ENCODE measurements at regions not wholly inside any gene's neighbourhood (a gene's known extent, or its start where the extent isn't known, plus 50 kb on each side); places are given as distances from the start of the nearest gene placed in this dataset.

- ATAC-seq (ENCODE audit: poor library complexity) (no peak), DNase-seq (no peak)
- Histone ChIP-seq H3K4me1 (ENCODE audit: insufficient read depth, low read length) (no peaks in the 10 kb centered on the region), H3K27me3 (ENCODE audit: control insufficient read depth in 1 of 2, insufficient read depth in 2 of 2, low read length in 2 of 2) (no peaks in the 10 kb centered on the region), H3K4me3 (ENCODE audit: low read length) (no peak overlapping the region), H3K36me3 (ENCODE audit: insufficient read depth, low read length) (no peaks in the 10 kb centered on the region), H3K27ac (ENCODE audit: low read depth in 1 of 2, low read length in 2 of 2) (no peak overlapping the region), H3K9me3 (ENCODE audit: control insufficient read depth in 1 of 2, insufficient read depth in 1 of 2, low read length in 2 of 2) (no peaks in the 10 kb centered on the region)
- intact Hi-C loops (cut with DNase I, micrococcal nuclease): no loop called here
- CTCF ChIA-PET: no interaction called here
- Mint-ChIP-seq H3K27me3 (no peaks in the 10 kb centered on the region), H3K4me1 (ENCODE audit: low read depth) (no peaks in the 10 kb centered on the region), H3K9me3 (peaks cover 2% of the 10 kb centered on the region), H3K36me3 (ENCODE audit: low read depth) (no peaks in the 10 kb centered on the region), H3K4me3 (no peak overlapping the region), H3K27ac (no peak overlapping the region)
- POLR2A ChIA-PET: no interaction called here
- TF ChIP-seq, protein P1, sequence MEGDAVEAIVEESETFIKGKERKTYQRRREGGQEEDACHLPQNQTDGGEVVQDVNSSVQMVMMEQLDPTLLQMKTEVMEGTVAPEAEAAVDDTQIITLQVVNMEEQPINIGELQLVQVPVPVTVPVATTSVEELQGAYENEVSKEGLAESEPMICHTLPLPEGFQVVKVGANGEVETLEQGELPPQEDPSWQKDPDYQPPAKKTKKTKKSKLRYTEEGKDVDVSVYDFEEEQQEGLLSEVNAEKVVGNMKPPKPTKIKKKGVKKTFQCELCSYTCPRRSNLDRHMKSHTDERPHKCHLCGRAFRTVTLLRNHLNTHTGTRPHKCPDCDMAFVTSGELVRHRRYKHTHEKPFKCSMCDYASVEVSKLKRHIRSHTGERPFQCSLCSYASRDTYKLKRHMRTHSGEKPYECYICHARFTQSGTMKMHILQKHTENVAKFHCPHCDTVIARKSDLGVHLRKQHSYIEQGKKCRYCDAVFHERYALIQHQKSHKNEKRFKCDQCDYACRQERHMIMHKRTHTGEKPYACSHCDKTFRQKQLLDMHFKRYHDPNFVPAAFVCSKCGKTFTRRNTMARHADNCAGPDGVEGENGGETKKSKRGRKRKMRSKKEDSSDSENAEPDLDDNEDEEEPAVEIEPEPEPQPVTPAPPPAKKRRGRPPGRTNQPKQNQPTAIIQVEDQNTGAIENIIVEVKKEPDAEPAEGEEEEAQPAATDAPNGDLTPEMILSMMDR (IDR thresholded peaks at IDR 0.05): no peak
These were observed 101.7 kb downstream of the NAA11 start for GRCh38 chr4:79223993-79224776.

GRCh38 chr4:79217025-79217424, 108.8 kb downstream of the NAA11 start:
- H3K36me3 Mint-ChIP-seq (ENCODE audit: low read depth): no peaks in the 10 kb centered on the region
- H3K4me1 Mint-ChIP-seq (ENCODE audit: low read depth): no peaks in the 10 kb centered on the region
- no peak for ATAC-seq (ENCODE audit: poor library complexity)
- Histone ChIP-seq H3K4me1 (ENCODE audit: insufficient read depth, low read length) (no peaks in the 10 kb centered on the region), H3K4me3 (ENCODE audit: low read length) (no peak overlapping the region), H3K36me3 (ENCODE audit: insufficient read depth, low read length) (no peaks in the 10 kb centered on the region), H3K27ac (ENCODE audit: low read depth in 1 of 2, low read length in 2 of 2) (no peak overlapping the region), H3K27me3 (ENCODE audit: control insufficient read depth in 1 of 2, insufficient read depth in 2 of 2, low read length in 2 of 2) (no peaks in the 10 kb centered on the region), H3K9me3 (ENCODE audit: control insufficient read depth in 1 of 2, insufficient read depth in 1 of 2, low read length in 2 of 2) (no peaks in the 10 kb centered on the region)
- no peak for DNase-seq
- no peaks in the 10 kb centered on the region for H3K9me3 Mint-ChIP-seq
- H3K27ac Mint-ChIP-seq: no peak overlapping the region
- ChIA-PET POLR2A (no interaction called here), CTCF (no interaction called here)
- intact Hi-C loops (cut with DNase I, micrococcal nuclease): no loop called here
- H3K27me3 Mint-ChIP-seq: no peaks in the 10 kb centered on the region
- TF ChIP-seq, protein P1 (IDR thresholded peaks at IDR 0.05): no peak
- H3K4me3 Mint-ChIP-seq: no peak overlapping the region

DNA sequence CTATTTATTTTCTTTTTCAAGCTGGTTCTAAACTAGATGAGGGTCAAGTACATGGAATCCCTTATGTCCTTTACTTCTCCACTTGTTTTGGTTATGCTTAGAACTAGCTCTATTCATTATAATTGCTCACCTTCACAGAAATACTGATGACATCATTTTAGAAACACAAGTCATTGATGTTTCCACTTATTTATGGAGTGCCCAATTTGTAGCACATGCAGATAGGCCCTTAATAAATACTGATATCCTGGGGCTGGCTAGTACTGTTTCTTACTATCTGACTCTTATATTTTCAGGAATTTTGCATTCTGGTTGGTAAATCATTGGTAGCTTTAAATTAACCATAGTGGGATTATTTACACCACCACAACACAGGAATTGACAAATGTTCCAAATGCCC, 112.2 kb downstream of the NAA11 start:
- no peaks in the 10 kb centered on the region for H3K4me1 Mint-ChIP-seq (ENCODE audit: low read depth)
- no peak overlapping the region for H3K4me3 ChIP-seq (ENCODE audit: low read length)
- H3K27me3 Mint-ChIP-seq: no peaks in the 10 kb centered on the region

More for the DNA sequence above, 112.2 kb downstream of the NAA11 start:
- H3K36me3 ChIP-seq (ENCODE audit: insufficient read depth, low read length): no peaks in the 10 kb centered on the region
- Mint-ChIP-seq H3K4me3 (no peak overlapping the region), H3K27ac (no peak overlapping the region), H3K36me3 (ENCODE audit: low read depth) (no peaks in the 10 kb centered on the region), H3K9me3 (no peaks in the 10 kb centered on the region)
- no peak overlapping the region for H3K27ac ChIP-seq (ENCODE audit: low read depth in 1 of 2, low read length in 2 of 2)
- H3K9me3 ChIP-seq (ENCODE audit: control insufficient read depth in 1 of 2, insufficient read depth in 1 of 2, low read length in 2 of 2): no peaks in the 10 kb centered on the region
- DNase-seq: no peak
- intact Hi-C loops (cut with DNase I, micrococcal nuclease): no loop called here
- no peak for ATAC-seq (ENCODE audit: poor library complexity)
- no peaks in the 10 kb centered on the region for H3K27me3 ChIP-seq (ENCODE audit: control insufficient read depth in 1 of 2, insufficient read depth in 2 of 2, low read length in 2 of 2)
- H3K4me1 ChIP-seq (ENCODE audit: insufficient read depth, low read length): no peaks in the 10 kb centered on the region
- TF ChIP-seq, protein P1 (IDR thresholded peaks at IDR 0.05): no peak
- ChIA-PET POLR2A (no interaction called here), CTCF (no interaction called here)
